AG04449 (cell line): ENCODE measurements at regions not wholly inside any gene's neighbourhood (a gene's known extent, or its start where the extent isn't known, plus 50 kb on each side); places are given as distances from the start of the nearest gene placed in this dataset.

Experiments
- CTCF ChIA-PET: fragments of 350-600 bp; formaldehyde crosslinking; extraction: SDS; loops from one replicate; lab custom pipeline; 2021; ENCODE audit warnings: antibody characterized with exemption; lab: Yijun Ruan, JAX
- POLR2A ChIA-PET: fragments of 400-600, 350-600 bp; formaldehyde crosslinking; extraction: SDS; loops from one replicate; lab custom pipeline; 2020; ENCODE audit warnings: antibody characterized with exemption, inconsistent platforms; lab: Yijun Ruan, JAX
- DNase-seq: peaks from one replicate; pipeline ENCODE4 v3.0.0-alpha.2; 2010; ENCODE audit warnings: low read depth, low spot score
- H3K4me3 ChIP-seq: 2 replicates; pipeline ENCODE4 v1.5.1; 2011; ENCODE audit warnings: low read depth, mild to moderate bottlenecking, control low read depth, low read length
- TF ChIP-seq, protein P1 (sequence below): IDR thresholded peaks from one replicate; pipeline ENCODE4 v1.5.1; 2011; ENCODE audit warnings: mild to moderate bottlenecking, moderate library complexity, low read length, control low read depth, inconsistent platforms; ENCODE audit not compliant: insufficient read depth; ENCODE audit errors: missing control alignments

DNA sequence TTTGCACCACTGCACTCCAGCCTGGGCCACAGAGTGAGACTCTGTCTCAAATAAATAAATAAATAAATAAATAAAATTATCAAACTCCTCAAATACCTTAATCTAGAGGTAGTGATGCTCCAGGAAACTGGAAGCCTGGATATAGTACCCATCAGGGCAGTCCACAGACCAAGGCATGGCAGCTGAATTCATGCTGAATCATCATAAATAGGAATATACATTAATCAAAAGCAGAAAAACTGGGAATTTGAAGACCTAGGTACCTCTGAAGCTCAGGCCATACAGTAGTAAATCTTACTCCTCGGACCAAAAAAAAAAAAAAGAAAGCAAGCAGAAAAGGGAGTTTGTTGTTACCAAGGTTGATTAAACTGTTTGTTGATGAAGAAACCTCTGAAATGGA is 184.2 kb upstream of the CHODL start:
- TF ChIP-seq, protein P1, sequence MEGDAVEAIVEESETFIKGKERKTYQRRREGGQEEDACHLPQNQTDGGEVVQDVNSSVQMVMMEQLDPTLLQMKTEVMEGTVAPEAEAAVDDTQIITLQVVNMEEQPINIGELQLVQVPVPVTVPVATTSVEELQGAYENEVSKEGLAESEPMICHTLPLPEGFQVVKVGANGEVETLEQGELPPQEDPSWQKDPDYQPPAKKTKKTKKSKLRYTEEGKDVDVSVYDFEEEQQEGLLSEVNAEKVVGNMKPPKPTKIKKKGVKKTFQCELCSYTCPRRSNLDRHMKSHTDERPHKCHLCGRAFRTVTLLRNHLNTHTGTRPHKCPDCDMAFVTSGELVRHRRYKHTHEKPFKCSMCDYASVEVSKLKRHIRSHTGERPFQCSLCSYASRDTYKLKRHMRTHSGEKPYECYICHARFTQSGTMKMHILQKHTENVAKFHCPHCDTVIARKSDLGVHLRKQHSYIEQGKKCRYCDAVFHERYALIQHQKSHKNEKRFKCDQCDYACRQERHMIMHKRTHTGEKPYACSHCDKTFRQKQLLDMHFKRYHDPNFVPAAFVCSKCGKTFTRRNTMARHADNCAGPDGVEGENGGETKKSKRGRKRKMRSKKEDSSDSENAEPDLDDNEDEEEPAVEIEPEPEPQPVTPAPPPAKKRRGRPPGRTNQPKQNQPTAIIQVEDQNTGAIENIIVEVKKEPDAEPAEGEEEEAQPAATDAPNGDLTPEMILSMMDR, result no peak
- H3K4me3 ChIP-seq, result no peak overlapping the region
- ChIA-PET POLR2A (no interaction called here), CTCF (no interaction called here)
- DNase-seq, result no peak

DNA sequence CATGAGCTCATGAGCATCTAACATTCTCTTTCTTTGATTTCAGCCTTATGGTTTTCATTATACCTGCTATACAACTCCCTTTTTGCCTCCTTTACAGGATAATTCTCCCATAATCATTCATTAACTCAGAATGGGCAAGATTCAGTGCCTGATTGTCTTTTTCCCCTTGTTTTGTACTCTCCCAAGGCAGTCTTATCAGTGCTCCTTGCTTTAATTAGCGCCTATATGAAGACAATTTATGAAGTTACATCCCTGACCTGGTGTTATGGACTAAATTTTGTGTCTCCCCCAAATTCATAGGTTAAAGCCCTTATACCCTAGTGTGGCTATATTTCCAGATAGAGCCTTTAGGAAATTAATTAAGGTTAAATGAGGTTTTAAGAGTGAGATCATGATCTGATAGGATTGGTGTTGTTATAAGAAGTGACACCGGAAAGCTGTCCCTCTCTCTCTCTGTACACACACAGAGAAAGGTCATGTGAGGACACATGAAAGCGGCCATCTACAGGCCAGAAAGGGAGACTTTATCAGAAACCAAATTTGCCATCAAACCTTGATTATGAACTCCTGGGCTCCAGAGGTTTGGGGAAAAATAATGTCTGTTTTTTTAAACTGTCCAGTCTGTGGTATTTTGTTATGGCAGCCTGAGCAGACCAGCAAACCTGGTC is 185.8 kb upstream of the CHODL start:
- CTCF ChIA-PET, result no interaction called here
- TF ChIP-seq, protein P1, result no peak
- no peak for DNase-seq
- no peak overlapping the region for H3K4me3 ChIP-seq
- POLR2A ChIA-PET, result no interaction called here

DNA sequence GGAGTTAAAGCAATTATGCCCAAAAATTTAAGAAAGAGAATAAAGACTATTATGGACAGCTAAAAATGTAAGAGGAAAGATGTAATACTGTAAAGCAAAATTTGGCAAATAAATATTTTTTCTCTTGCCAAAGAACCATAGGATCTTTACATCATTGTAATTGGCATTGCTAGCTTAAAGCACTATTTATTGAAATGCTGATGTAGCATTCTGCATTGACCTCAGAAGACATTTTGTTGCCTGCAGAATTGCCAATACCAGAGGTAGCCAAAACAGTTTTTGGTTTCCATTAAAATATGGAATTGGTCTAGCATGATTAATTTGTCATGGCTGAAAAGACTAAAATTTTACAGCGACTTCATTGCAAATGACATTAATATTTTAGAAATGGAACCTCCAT is 191.5 kb upstream of the CHODL start:
- ChIA-PET POLR2A (no interaction called here), CTCF (no interaction called here)
- TF ChIP-seq, protein P1, result no peak
- no peak overlapping the region for H3K4me3 ChIP-seq
- DNase-seq, result no peak

DNA sequence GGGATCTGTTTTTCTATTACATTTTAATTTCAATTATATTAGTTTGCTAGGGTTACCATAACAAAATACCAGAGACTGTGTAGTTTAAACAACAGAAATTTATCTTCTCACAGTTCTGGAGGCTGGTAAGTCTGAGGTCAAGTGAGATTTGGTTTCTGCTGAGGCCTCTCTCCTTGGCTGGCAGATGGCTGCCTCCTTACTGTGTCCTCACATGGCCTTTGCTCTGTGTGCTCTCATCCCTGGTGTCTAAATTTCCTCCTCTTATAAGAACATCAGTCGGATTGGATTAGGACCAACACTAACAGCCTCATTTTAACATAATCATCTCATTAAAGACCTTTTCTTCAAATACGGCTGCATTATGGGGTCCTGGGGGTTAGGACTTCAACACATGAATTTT is 195.2 kb upstream of the CHODL start:
- no peak for DNase-seq

DNA sequence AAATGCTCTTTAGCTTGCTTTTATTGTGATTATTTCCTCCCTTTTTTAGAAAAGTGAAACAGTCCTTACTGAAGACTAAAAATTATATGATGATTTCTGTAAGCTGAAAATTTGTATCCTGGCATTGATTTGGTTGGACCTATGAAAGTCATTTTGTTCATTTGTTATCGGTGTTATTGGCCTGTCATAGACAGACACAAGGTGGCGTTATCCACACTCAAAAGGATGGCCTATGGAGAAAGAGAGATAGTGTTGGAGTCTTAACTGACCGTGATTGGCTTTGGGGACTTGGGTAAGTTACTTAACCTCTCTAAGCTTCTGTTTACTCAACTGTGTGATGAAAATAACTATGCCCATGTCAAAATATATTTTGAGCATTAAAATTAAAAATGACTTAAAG is 203.6 kb upstream of the CHODL start:
- POLR2A ChIA-PET, result no interaction called here
- DNase-seq, result no peak
- TF ChIP-seq, protein P1, result no peak
- no peak overlapping the region for H3K4me3 ChIP-seq
- CTCF ChIA-PET, result no interaction called here

More for the DNA sequence above, 195.2 kb upstream of the CHODL start:
- CTCF ChIA-PET, result no interaction called here
- TF ChIP-seq, protein P1, result no peak
- H3K4me3 ChIP-seq, result no peak overlapping the region
- POLR2A ChIA-PET, result no interaction called here

DNA sequence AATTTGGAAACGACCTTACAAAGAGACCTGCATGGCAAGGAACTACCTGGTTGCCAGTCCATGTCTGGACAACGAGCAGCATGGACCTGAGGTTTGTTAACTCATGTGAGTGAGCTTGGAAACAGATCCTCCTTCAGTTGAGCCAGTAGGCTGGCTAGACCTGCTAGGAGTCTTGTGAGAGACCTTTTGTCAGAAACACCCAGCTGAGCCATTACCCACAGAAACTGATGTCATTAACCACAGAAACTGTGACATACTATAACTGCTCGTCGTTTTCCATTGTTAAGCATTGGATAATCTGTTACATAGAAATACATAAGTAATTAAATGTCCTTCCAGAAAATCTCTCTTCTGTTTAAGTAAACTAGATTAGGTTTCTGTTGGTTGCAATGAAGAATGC is 211.1 kb upstream of the C21orf91 start:
- TF ChIP-seq, protein P1, result no peak
- ChIA-PET CTCF (no interaction called here), POLR2A (no interaction called here)
- H3K4me3 ChIP-seq, result no peak overlapping the region
- no peak for DNase-seq
